Body of pancreas (tissue), 4 donors: ENCODE measurements at regions not wholly inside any gene's neighbourhood (a gene's known extent, or its start where the extent isn't known, plus 50 kb on each side); places are given as distances from the start of the nearest gene placed in this dataset.

Experiments
- CTCF ChIP-seq, 7 experiments: fragments of 450-650 bp in 4 of 7; fragments of 200-600 bp in 3 of 7; sonication (generic) in 3 of 7; IDR thresholded peaks; one replicate each; pipeline ENCODE4 v1.5.1; 2016 to 2019; ENCODE audit warnings: antibody characterized with exemption in 7 of 7
- POLR2A ChIP-seq, 3 donors: fragments of 450-650 bp; IDR thresholded peaks; one replicate each; pipeline ENCODE4 v1.6.1; 2016; ENCODE audit warnings: antibody characterized with exemption in 3 of 3, mild to moderate bottlenecking in 2 of 3

GRCh38 chr20:60785301-60785700 is 466.8 kb upstream of the CDH4 start:
- TF ChIP-seq CTCF (IDR thresholded peaks at IDR 0.05) = no peak
- TF ChIP-seq POLR2A (IDR thresholded peaks at IDR 0.05) = no peak
